H1 (cell line): ENCODE measurements at regions not wholly inside any gene's neighbourhood (a gene's known extent, or its start where the extent isn't known, plus 50 kb on each side); places are given as distances from the start of the nearest gene placed in this dataset.

Source experiments
- CHD1 ChIP-seq: IDR thresholded peaks from 2 replicates; pipeline ENCODE4 v1.6.1; 2012; ENCODE audit warnings: low read depth, low read length, improper control_type of control experiment
- CTCF ChIP-seq, 3 experiments: IDR thresholded peaks; 1 replicate in 2 of 3; 2 replicates in 1 of 3; pipeline versions ENCODE4 v1.5.1 to v1.6.1; 2011; ENCODE audit warnings: low read length in 3 of 3, mild to moderate bottlenecking in 3 of 3, inconsistent platforms in 2 of 3, low read depth in 1 of 3, moderate library complexity in 1 of 3; ENCODE audit not compliant: insufficient read depth in 1 of 3; ENCODE audit errors: control extremely low read depth in 1 of 3
- MAX ChIP-seq: IDR thresholded peaks from 2 replicates; pipeline ENCODE4 v1.6.1; 2012; ENCODE audit warnings: inconsistent platforms
- POLR2A ChIP-seq, 2 experiments: IDR thresholded peaks; 1 replicate in 1 of 2; 2 replicates in 1 of 2; pipeline ENCODE4 v1.6.1; 2011; ENCODE audit warnings: low read depth in 2 of 2, low read length in 2 of 2, mild to moderate bottlenecking in 2 of 2; ENCODE audit errors: control extremely low read depth in 1 of 2

DNA sequence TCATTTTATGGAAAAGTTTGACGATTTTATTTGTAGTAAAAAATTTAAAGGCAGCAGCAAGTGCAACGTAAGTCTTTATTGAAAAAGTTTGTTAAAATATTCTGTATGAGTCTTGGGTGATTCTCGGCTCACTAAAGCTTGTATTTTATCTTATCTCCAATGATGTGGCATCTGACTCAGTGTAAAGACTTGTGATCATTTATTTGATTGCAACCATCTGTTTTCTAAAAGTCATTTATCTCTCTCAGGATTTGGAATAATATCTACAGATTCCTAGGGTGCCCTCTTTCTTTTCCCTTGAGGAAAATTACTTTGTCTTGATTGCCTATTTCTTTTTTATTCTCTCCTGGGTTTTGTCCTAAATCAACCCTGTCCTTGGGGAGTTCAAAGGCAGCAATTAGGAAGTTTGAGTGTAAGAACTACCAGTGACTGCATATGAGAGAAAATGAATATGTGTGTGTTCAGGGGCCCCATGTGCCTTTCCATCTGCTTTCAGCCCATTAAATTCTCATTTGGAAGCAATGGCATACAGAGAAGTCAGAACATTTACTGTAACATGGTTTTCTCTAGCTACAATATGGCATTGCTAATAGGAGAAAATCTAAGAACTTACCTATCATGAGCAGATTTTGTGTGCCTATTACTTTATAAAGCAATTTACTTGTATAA, 575.0 kb upstream of the CHRM3 start:
- TF ChIP-seq CTCF (IDR thresholded peaks at IDR 0.05; ENCODE audit: control extremely low read depth in 1 of 3, insufficient read depth in 1 of 3, low read depth in 1 of 3, low read length in 3 of 3) = no peak
- TF ChIP-seq MAX = no peak
- TF ChIP-seq CHD1 = no peak
- TF ChIP-seq POLR2A (IDR thresholded peaks at IDR 0.05; ENCODE audit: control extremely low read depth in 1 of 2, low read depth in 2 of 2, low read length in 2 of 2) = no peak
